B cell (primary cell): ENCODE measurements at regions not wholly inside any gene's neighbourhood (a gene's known extent, or its start where the extent isn't known, plus 50 kb on each side); places are given as distances from the start of the nearest gene placed in this dataset.

ENCODE experiments used
- ATAC-seq: fragments of 200-7000 bp; cut with Tn5 transposase; one replicate; pipeline ENCODE4 v1.10.0; 2021; ENCODE audit warnings: low read depth, mild to moderate bottlenecking, moderate number of reproducible peaks, moderate library complexity
- CTCF ChIA-PET: fragments of 350-600 bp; sonication (Branson Sonifier 250); formaldehyde crosslinking; loops from one replicate; lab custom pipeline; 2021; ENCODE audit warnings: antibody characterized with exemption, inconsistent platforms; lab: Charles Lee
- POLR2A ChIA-PET: fragments of 350-600 bp; sonication (Branson Sonifier 250); formaldehyde crosslinking; loops from one replicate; lab custom pipeline; 2021; ENCODE audit warnings: antibody characterized with exemption; lab: Charles Lee
- DNase-seq: peaks from one replicate; pipeline ENCODE4 v3.0.0; 2013
- H2AFZ ChIP-seq: 2 replicates; pipeline ENCODE4 v1.6.1; 2012; ENCODE audit warnings: mild to moderate bottlenecking, low read depth, low read length; ENCODE audit not compliant: insufficient read depth, poor library complexity, severe bottlenecking
- H3K27ac ChIP-seq, 2 donors: 1 replicate in 1 of 2; 2 replicates in 1 of 2; pipeline ENCODE4 v1.5.1; 2012 to 2013; ENCODE audit warnings: low read length in 2 of 2, mild to moderate bottlenecking in 2 of 2, moderate library complexity in 1 of 2
- H3K27me3 ChIP-seq, 4 experiments: fragments of 200-600 bp in 1 of 4; sonication (generic) in 1 of 4; replicated peaks in 1 of 4; 1 replicate in 2 of 4; 2 replicates in 2 of 4; pipeline versions ENCODE4 v1.6.1 to v1.7.0; 2013 to 2016; ENCODE audit warnings: low read length in 3 of 4, mild to moderate bottlenecking in 2 of 4, mixed read lengths in 1 of 4, moderate library complexity in 1 of 4; ENCODE audit not compliant: insufficient read depth in 4 of 4, control insufficient read depth in 3 of 4; ENCODE audit errors: control extremely low read depth in 1 of 4
- H3K36me3 ChIP-seq, 2 experiments: replicated peaks in 1 of 2; 1 replicate in 1 of 2; 2 replicates in 1 of 2; pipeline versions ENCODE4 v1.6.1 to v1.7.1; 2013; ENCODE audit warnings: low read length in 1 of 2; ENCODE audit not compliant: insufficient read depth in 2 of 2, control insufficient read depth in 1 of 2; ENCODE audit errors: control extremely low read depth in 1 of 2, extremely low read depth in 1 of 2
- H3K4me1 ChIP-seq, 2 donors: fragments of 200-600 bp in 1 of 2; sonication (generic) in 1 of 2; 1 replicate in 1 of 2; 2 replicates in 1 of 2; pipeline versions ENCODE4 v1.5.1 to v1.6.1; 2013 to 2017; ENCODE audit warnings: low read length in 2 of 2; ENCODE audit not compliant: control insufficient read depth in 2 of 2, insufficient read depth in 2 of 2
- H3K4me2 ChIP-seq: replicated peaks from 2 replicates; pipeline ENCODE3; 2012; ENCODE audit warnings: mild to moderate bottlenecking, low read depth, low read length; ENCODE audit not compliant: poor library complexity, severe bottlenecking
- H3K4me3 ChIP-seq, 5 experiments: fragments of 200-600 bp in 1 of 5; sonication (generic) in 1 of 5; 1 replicate in 3 of 5; 2 replicates in 2 of 5; pipeline versions ENCODE4 v1.5.1 to v1.7.0; 2011 to 2016; ENCODE audit warnings: low read length in 4 of 5, mild to moderate bottlenecking in 4 of 5, low read depth in 2 of 5, control low read depth in 1 of 5, moderate library complexity in 1 of 5; ENCODE audit not compliant: insufficient read depth in 1 of 5; ENCODE audit errors: control extremely low read depth in 1 of 5, extremely low read depth in 1 of 5
- H3K79me2 ChIP-seq: fragments of 200-600 bp; sonication (generic); one replicate; pipeline ENCODE4 v1.6.0; 2016; ENCODE audit warnings: low read length; ENCODE audit not compliant: control insufficient read depth, insufficient read depth
- H3K9ac ChIP-seq: fragments of 200-600 bp; sonication (generic); 2 replicates; pipeline ENCODE4 v1.6.1; 2017; ENCODE audit warnings: mild to moderate bottlenecking, low read length, moderate library complexity
- H3K9me3 ChIP-seq, 3 donors: one replicate each; pipeline versions ENCODE4 v1.6.1 to v1.7.1; 2013; ENCODE audit warnings: low read length in 2 of 3; ENCODE audit not compliant: control insufficient read depth in 2 of 3, insufficient read depth in 1 of 3; ENCODE audit errors: control extremely low read depth in 1 of 3
- H4K20me1 ChIP-seq: 2 replicates; pipeline ENCODE4 v1.6.0; 2012; ENCODE audit warnings: mild to moderate bottlenecking, low read length; ENCODE audit not compliant: insufficient read depth, control insufficient read depth, poor library complexity, severe bottlenecking
- H3K27ac Mint-ChIP-seq: one replicate; pipeline ENCODE4 v1.8.0; 2021; ENCODE audit warnings: mixed read lengths
- H3K27me3 Mint-ChIP-seq: one replicate; pipeline ENCODE4 v1.8.0; 2021; ENCODE audit warnings: mixed read lengths
- H3K4me1 Mint-ChIP-seq: one replicate; pipeline ENCODE4 v1.8.0; 2021; ENCODE audit warnings: mixed read lengths
- H3K4me3 Mint-ChIP-seq: one replicate; pipeline ENCODE4 v1.8.0; 2021; ENCODE audit warnings: mixed read lengths
- H3K9me3 Mint-ChIP-seq: one replicate; pipeline ENCODE4 v1.8.0; 2022; ENCODE audit warnings: mixed read lengths; ENCODE audit not compliant: insufficient read depth
- CTCF ChIP-seq: fragments of 200-600 bp; IDR thresholded peaks from one replicate; pipeline ENCODE4 v1.8.0; 2022; ENCODE audit warnings: antibody characterized with exemption, mild to moderate bottlenecking
- EZH2 ChIP-seq: IDR thresholded peaks from 2 replicates; pipeline ENCODE4 v1.6.1; 2012; ENCODE audit warnings: borderline replicate concordance, low read depth, mild to moderate bottlenecking, moderate library complexity, low read length; ENCODE audit not compliant: insufficient read depth, poor library complexity, severe bottlenecking
- WGBS: methylation state at CpG from one replicate; pipeline ENCODE4 v1.1.5; 2013; ENCODE audit warnings: missing lambda C conversion rate; ENCODE audit not compliant: insufficient coverage; 5-methylcytosine and 5-hydroxymethylcytosine counted together
- intact Hi-C: fragments of 100-400 bp; cut with micrococcal nuclease; formaldehyde crosslinking; loops from one replicate; pipeline ENCODE4 v1.10.0; 2022

- Histone ChIP-seq H3K36me3 (no peaks in the 10 kb centered on the region), H3K27me3 (no peaks in the 10 kb centered on the region), H3K27ac (no peak overlapping the region), H3K9ac (no peak overlapping the region), H4K20me1 (no peaks in the 10 kb centered on the region), H3K9me3 (no peaks in the 10 kb centered on the region), H3K4me1 (no peaks in the 10 kb centered on the region), H3K79me2 (no peaks in the 10 kb centered on the region), H3K4me2 (no peak overlapping the region), H2AFZ (no peak overlapping the region), H3K4me3 (no peak overlapping the region)
- Mint-ChIP-seq H3K4me1 (no peaks in the 10 kb centered on the region), H3K9me3 (no peaks in the 10 kb centered on the region), H3K4me3 (no peak overlapping the region), H3K27me3 (no peaks in the 10 kb centered on the region), H3K27ac (no peak overlapping the region)
- ChIA-PET POLR2A (no interaction called here), CTCF (no interaction called here)
- no peak for ATAC-seq
- TF ChIP-seq EZH2 (no peak), CTCF (no peak)
- WGBS = 90% methylated on average over 2 of the region's 5 CpGs
- intact Hi-C loops = no loop called here
- DNase-seq = no peak
Observed at GRCh38 chr3:25293736-25294135, 134.3 kb upstream of the RARB start.

GRCh38 chr3:25294169-25294805 is 133.8 kb upstream of the RARB start:
- no peak for TF ChIP-seq EZH2
- TF ChIP-seq CTCF = no peak
- Histone ChIP-seq H3K4me2 (no peak overlapping the region), H3K36me3 (no peaks in the 10 kb centered on the region), H3K9me3 (no peaks in the 10 kb centered on the region), H4K20me1 (no peaks in the 10 kb centered on the region), H3K27ac (no peak overlapping the region), H3K4me1 (no peaks in the 10 kb centered on the region), H3K27me3 (no peaks in the 10 kb centered on the region), H3K79me2 (no peaks in the 10 kb centered on the region), H3K9ac (no peak overlapping the region), H2AFZ (no peak overlapping the region), H3K4me3 (no peak overlapping the region)
- DNase-seq (no peak), ATAC-seq (no peak)
- Mint-ChIP-seq H3K4me1 (no peaks in the 10 kb centered on the region), H3K27me3 (no peaks in the 10 kb centered on the region), H3K9me3 (no peaks in the 10 kb centered on the region), H3K4me3 (no peak overlapping the region), H3K27ac (no peak overlapping the region)
- CTCF ChIA-PET = no interaction called here
- WGBS = 53% methylated on average over 3 of the region's 6 CpGs
- POLR2A ChIA-PET = no interaction called here
- intact Hi-C loops = no loop called here
